Hepatocyte (in vitro differentiated cells): ENCODE measurements at regions not wholly inside any gene's neighbourhood (a gene's known extent, or its start where the extent isn't known, plus 50 kb on each side); places are given as distances from the start of the nearest gene placed in this dataset.

Experiments
- DNase-seq: peaks from one replicate; pipeline ENCODE4 v3.0.0-alpha.2; 2016; ENCODE audit warnings: low spot score
- H2AFZ ChIP-seq: fragments of 200-600 bp; sonication (generic); 2 replicates; pipeline ENCODE4 v1.6.0; 2016; ENCODE audit warnings: antibody characterized with exemption, mild to moderate bottlenecking
- H3K27ac ChIP-seq: fragments of 200-600 bp; sonication (generic); 2 replicates; pipeline ENCODE4 v1.5.1; 2016; ENCODE audit warnings: mild to moderate bottlenecking
- H3K27me3 ChIP-seq: fragments of 200-600 bp; sonication (generic); 2 replicates; pipeline ENCODE4 v1.6.1; 2016
- H3K36me3 ChIP-seq: fragments of 200-600 bp; sonication (generic); replicated peaks from 2 replicates; pipeline ENCODE4 v1.5.1; 2016; ENCODE audit warnings: low read depth; ENCODE audit not compliant: insufficient read depth
- H3K4me1 ChIP-seq: fragments of 200-600 bp; sonication (generic); 2 replicates; pipeline ENCODE4 v1.5.1; 2016; ENCODE audit warnings: mild to moderate bottlenecking, moderate library complexity; ENCODE audit not compliant: insufficient read depth
- H3K4me2 ChIP-seq: fragments of 200-600 bp; sonication (generic); 2 replicates; pipeline ENCODE4 v1.6.0; 2016
- H3K4me3 ChIP-seq: fragments of 200-600 bp; sonication (generic); 2 replicates; pipeline ENCODE4 v1.5.1; 2016; ENCODE audit warnings: mild to moderate bottlenecking
- H3K79me2 ChIP-seq: fragments of 200-600 bp; sonication (generic); 2 replicates; pipeline ENCODE4 v1.6.0; 2017; ENCODE audit warnings: mild to moderate bottlenecking
- H3K9me2 ChIP-seq: fragments of 200-600 bp; sonication (generic); replicated peaks from 2 replicates; pipeline ENCODE4 v1.6.0; 2017; ENCODE audit warnings: mild to moderate bottlenecking; ENCODE audit not compliant: insufficient read depth
- H3K9me3 ChIP-seq: fragments of 200-600 bp; sonication (generic); 2 replicates; pipeline ENCODE4 v1.5.1; 2016; ENCODE audit warnings: low read depth, mild to moderate bottlenecking
- H4K20me1 ChIP-seq: fragments of 200-600 bp; sonication (generic); 2 replicates; pipeline ENCODE4 v1.6.0; 2016; ENCODE audit warnings: mild to moderate bottlenecking; ENCODE audit not compliant: insufficient read depth, poor library complexity, severe bottlenecking
- EZH2 ChIP-seq: fragments of 200-600 bp; sonication (generic); IDR thresholded peaks from 2 replicates; pipeline ENCODE4 v1.6.1; 2016; ENCODE audit warnings: antibody characterized with exemption, mild to moderate bottlenecking, borderline replicate concordance
- EZH2phosphoT487 ChIP-seq: fragments of 200-600 bp; sonication (generic); IDR thresholded peaks from one replicate; pipeline ENCODE4 v1.6.1; 2018; ENCODE audit warnings: antibody characterized with exemption, mild to moderate bottlenecking, low read depth, moderate library complexity; ENCODE audit not compliant: unreplicated experiment, severe bottlenecking
- WGBS: methylation state at CpG from one replicate; pipeline ENCODE4 v1.1.6; 2016; ENCODE audit warnings: low lambda C conversion rate; ENCODE audit errors: missing lambda C conversion rate; 5-methylcytosine and 5-hydroxymethylcytosine counted together
- TF ChIP-seq, protein P1 (sequence below): fragments of 200-600 bp; sonication (generic); IDR thresholded peaks from 2 replicates; pipeline ENCODE4 v1.5.1; 2016; ENCODE audit warnings: antibody characterized with exemption, mild to moderate bottlenecking; ENCODE audit not compliant: poor library complexity

- Histone ChIP-seq H3K27ac (no peak overlapping the region), H3K4me1 (peaks cover 6% of the 10 kb centered on the region), H2AFZ (no peak overlapping the region), H3K9me3 (no peaks in the 10 kb centered on the region), H3K9me2 (no peaks in the 10 kb centered on the region), H3K36me3 (no peaks in the 10 kb centered on the region), H4K20me1 (no peaks in the 10 kb centered on the region), H3K79me2 (no peaks in the 10 kb centered on the region), H3K4me3 (no peak overlapping the region), H3K4me2 (no peak overlapping the region), H3K27me3 (no peaks in the 10 kb centered on the region)
- no peak for DNase-seq
- 63% methylated on average over 2 of the region's 2 CpGs for WGBS
- TF ChIP-seq, protein P1, sequence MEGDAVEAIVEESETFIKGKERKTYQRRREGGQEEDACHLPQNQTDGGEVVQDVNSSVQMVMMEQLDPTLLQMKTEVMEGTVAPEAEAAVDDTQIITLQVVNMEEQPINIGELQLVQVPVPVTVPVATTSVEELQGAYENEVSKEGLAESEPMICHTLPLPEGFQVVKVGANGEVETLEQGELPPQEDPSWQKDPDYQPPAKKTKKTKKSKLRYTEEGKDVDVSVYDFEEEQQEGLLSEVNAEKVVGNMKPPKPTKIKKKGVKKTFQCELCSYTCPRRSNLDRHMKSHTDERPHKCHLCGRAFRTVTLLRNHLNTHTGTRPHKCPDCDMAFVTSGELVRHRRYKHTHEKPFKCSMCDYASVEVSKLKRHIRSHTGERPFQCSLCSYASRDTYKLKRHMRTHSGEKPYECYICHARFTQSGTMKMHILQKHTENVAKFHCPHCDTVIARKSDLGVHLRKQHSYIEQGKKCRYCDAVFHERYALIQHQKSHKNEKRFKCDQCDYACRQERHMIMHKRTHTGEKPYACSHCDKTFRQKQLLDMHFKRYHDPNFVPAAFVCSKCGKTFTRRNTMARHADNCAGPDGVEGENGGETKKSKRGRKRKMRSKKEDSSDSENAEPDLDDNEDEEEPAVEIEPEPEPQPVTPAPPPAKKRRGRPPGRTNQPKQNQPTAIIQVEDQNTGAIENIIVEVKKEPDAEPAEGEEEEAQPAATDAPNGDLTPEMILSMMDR: no peak
- no peak for TF ChIP-seq EZH2
- no peak for TF ChIP-seq EZH2phosphoT487
Measured at GRCh38 chrX:69019073-69019890, 146.0 kb downstream of the PJA1 start.

DNA sequence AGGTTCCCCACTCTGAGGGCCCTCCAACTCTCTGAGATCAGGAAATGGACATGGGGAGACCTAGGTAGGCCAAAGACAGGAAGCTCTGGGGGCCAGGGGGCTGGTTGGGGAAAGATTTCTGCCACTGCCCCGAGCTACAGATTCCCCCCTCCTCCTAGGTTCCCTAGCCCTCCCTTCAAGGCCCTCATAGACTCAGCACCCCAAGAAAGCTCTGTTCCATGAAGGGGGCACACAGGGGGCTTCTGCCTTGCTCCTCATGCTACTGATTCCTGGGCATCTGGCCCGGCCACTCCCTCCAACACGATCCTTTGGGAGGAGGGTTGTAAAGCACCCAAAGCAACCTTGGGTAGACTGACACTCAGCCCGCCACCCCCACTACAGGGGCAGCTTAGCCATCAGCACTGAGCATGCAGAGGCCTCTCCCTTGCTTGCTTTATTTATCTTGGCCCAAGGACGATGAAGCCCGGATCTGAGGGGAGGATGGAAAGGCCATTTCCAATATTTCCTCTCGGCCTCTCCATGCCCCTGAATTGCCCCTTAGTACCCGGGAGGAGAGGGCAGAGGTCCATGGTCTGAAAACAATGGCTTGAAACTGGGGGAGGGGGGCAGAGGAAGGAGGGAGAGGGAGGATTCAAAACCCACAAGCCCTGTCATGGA lies 146.7 kb downstream of the PJA1 start:
- H3K79me2 ChIP-seq: no peaks in the 10 kb centered on the region
- no peak for DNase-seq
- H3K4me3 ChIP-seq: no peak overlapping the region
- no peaks in the 10 kb centered on the region for H3K9me3 ChIP-seq
- H2AFZ ChIP-seq: no peak overlapping the region
- H3K27ac ChIP-seq: no peak overlapping the region
- WGBS: 75% methylated on average over 8 of the region's 8 CpGs
- TF ChIP-seq, protein P1: no peak
- TF ChIP-seq EZH2phosphoT487 (no peak), EZH2 (no peak)
- no peak overlapping the region for H3K4me2 ChIP-seq
- no peaks in the 10 kb centered on the region for H3K36me3 ChIP-seq
- no peaks in the 10 kb centered on the region for H4K20me1 ChIP-seq
- peaks cover 6% of the 10 kb centered on the region for H3K4me1 ChIP-seq
- H3K9me2 ChIP-seq: no peaks in the 10 kb centered on the region
- H3K27me3 ChIP-seq: no peaks in the 10 kb centered on the region

DNA sequence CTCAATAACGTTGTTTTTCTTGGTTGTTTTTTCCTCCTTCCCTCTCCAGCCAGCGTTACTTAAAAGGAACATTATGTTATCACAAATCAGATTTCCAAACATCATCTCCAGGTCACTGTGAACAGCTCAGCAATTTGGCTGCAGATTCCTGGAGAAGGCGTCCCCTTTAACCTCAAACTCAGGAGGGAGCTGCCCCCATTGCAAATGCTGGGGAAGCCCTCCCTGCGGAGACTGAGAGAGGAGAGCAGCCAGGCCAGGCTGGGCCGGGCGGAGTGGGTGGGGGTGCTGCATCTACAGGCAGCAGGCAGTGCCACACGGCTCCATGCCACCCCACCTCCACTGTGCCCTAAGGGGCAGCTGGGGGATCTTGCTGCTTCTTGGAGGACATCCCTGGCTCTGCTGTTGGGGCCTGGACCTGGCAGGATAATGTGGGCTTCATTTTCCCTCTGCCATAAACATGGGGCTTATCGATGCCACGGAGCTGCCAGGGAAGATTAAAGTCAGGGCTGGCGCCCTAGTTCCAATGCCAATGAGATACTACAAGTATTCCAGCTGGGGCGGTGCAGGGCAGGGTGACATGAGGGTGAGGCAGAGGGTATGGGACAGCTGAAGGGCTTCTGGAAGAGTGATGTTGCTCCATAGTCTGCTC lies 148.8 kb downstream of the PJA1 start:
- Histone ChIP-seq H3K9me3 (no peaks in the 10 kb centered on the region), H3K36me3 (no peaks in the 10 kb centered on the region), H3K27me3 (no peaks in the 10 kb centered on the region), H3K4me1 (peaks cover 6% of the 10 kb centered on the region), H2AFZ (no peak overlapping the region), H3K9me2 (no peaks in the 10 kb centered on the region), H3K4me2 (no peak overlapping the region), H3K27ac (peak overlapping the region; percentile 23), H4K20me1 (no peaks in the 10 kb centered on the region), H3K79me2 (no peaks in the 10 kb centered on the region), H3K4me3 (no peak overlapping the region)
- no peak for DNase-seq
- WGBS: 67% methylated on average over 11 of the region's 11 CpGs
- no peak for TF ChIP-seq EZH2phosphoT487
- no peak for TF ChIP-seq EZH2
- TF ChIP-seq, protein P1: no peak
